A172 (cell line): ENCODE measurements at regions not wholly inside any gene's neighbourhood (a gene's known extent, or its start where the extent isn't known, plus 50 kb on each side); places are given as distances from the start of the nearest gene placed in this dataset.

Experiments used
- DNase-seq: peaks from one replicate; pipeline ENCODE4 v3.0.0-alpha.2; 2015; ENCODE audit warnings: low spot score

DNA sequence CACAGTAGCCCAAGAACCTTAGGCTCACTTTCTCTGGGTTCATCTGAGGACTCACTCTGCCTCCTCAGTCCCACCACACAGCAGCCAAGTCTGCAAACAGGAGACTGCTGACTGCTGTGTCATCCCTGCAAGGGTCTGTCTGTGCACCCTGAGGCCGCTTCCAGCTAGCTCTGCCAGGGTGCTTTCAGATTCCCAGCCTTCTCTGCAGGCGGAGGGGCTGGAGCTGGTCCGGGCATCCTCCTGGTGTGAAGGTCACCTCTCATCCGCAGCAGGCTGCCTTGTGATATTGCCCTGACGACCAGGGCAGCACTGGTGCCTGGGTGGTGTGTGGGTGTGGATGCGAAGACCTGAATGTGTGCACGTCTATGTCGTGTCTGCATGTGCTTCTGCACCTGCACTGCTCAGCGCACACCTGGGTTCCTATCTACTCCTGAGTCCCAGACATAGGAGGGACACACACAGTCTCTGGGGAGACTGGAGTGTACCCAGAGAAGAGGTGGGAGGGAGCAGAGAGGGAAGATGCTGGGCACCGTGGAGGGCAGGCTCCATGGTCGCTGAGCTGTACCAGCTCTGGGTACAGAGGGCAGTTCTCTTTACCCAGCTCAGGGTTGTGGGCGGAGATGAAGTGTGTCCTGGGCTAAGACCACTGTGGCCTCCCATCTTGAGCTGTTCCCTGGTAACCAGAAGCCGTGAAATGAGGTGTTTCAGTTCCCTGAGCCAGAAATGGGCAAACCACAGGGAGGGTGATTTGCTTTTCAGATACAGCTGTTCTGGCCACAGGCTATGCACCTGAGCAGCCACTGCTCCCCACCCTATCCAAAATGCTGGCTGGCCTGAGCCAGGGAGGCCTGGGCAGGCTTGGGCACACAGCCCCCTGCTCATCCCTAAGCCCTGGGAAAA, 160.9 kb upstream of the CSF3R start:
- no peak for DNase-seq

GRCh38 chr1:36642802-36643201, 160.1 kb upstream of the CSF3R start:
- no peak for DNase-seq

DNA sequence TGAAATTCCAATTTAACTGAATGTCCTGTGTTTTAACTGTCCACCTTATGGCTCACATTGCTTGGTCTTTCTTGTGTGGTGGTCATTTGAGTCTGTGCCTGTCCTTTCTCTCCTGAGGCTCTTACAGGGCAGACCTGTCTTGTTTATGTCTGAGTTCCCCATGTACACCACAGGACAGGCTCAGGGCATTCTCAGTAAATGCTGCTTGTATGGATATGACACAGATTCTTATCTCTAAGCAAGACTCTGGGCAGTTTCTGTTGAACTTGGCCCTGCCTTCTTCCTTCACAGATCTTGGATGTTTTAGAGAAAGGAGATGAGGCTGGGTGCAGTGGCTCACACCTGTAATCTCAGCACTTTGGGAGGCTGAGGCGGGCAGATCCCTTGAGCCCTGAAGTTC, 159.1 kb upstream of the CSF3R start:
- no peak for DNase-seq

DNA sequence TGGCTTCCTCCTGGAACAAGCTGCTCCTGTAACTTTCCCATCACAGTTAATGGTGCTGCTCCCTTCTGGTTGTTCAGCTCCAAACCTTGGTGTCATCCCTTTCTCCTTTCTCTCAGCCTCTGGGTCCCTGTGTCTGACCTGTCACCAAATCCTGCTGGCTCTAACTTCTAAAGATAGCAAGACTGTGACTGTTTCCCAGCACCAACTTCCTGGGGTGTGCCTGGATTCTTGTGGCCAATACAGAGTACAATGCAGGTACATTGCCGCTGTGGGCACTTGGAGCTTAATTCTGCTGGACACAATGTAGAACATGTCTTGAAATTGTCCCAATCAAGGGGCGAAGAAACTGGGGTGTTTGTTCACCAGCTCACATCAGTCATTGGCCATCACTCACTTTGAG, 156.7 kb upstream of the CSF3R start:
- DNase-seq, result no peak

GRCh38 chr1:36638268-36638667, 155.6 kb upstream of the CSF3R start:
- DNase-seq, result peak; percentile 19

- DNase-seq, result no peak
Measured at GRCh38 chr1:36636206-36636605, 153.5 kb upstream of the CSF3R start.

DNA sequence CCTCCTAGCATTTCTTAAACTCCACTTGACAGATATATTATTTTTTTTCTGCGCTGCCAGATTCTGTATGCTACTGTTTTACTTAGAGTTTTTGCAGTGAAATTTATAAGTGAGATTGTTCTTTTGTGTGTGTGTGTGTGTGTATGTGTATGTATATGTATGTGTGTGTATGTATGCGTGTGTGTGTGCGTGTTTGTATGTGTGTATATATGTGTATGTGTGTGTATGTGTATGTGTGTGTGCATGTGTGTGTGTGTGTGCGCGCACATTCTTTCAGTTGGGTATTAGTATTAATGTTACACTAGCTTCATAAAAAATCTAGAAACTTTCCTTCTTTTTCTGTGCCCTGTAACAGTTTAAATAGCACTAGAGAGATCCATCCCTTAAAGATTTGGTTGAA, 152.6 kb upstream of the CSF3R start:
- no peak for DNase-seq

DNA sequence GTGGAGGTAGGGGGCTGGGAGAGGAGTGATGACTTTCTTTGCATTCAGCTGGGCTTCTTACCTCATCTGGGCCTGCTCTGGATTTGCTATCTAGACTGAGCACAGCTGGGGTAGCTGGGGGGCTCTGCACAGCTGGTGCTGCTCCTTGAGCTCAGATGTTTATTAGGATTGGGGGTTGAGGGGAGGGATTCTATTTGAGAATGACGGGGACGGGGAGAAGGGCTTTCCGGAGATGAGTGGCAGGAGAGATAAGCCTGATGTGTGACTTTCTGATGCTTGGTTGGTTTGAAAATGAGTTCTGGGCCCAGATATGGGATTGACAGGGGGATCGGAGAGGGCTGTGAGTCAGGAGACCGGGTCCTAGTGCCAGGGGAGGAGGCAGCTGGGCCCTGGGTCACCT, 146.1 kb upstream of the CSF3R start:
- DNase-seq, result no peak

DNA sequence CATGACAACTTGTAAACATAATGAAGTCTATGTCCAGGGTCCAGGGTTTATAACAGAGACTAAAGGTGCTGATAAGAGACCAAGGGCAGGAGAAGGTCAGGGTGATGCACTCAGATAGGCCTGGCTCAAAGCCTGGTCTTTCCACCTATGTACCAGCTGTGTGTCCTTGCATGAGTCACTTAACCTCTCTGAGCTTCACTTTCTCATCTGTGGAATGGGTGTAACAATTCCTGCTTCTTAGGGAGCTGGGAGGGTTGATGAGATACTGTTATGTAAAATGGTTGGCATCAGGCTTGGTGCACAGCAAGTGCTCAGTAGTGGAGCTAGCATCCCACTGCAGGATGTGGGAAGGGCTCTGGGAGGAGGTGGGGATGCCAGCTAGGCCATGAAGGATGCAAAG, 143.7 kb upstream of the CSF3R start:
- no peak for DNase-seq

GRCh38 chr1:36625935-36626310, 143.2 kb upstream of the CSF3R start:
- DNase-seq, result no peak

DNA sequence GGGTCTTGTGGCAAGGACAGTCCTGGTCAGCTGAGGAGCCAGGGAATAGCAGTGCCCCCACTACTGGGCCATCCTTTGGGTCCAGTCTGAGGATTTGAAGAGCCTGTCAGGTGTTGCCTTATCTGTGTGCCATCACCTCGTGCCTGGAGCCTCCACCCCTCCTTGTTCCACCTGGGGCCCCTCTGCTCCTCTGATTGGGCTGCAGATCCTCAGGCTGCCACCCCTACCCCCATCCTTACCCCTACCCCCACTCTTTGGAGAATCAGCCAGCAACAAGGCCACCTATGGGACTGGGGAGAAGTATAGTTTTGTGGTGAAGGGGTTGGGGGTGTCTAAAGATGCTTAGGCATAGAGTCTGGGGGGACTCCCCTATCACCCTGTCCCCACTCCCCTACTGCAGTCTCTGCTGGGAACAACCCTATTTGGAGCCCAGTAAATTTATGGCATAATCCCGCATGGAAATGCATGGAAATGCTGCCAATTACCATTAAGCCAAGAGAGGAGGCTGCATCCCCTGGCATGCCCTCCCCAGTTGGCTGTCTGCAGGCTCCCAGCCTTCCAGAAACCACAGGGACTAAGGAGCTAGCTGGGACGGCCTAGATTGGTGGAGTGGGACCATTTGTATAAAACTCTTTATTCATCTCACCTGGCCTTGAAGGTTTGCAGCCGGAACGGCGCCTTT, 142.7 kb upstream of the CSF3R start:
- no peak for DNase-seq

- no peak for DNase-seq
Measured at GRCh38 chr1:36624466-36624865, 141.8 kb upstream of the CSF3R start.

DNA sequence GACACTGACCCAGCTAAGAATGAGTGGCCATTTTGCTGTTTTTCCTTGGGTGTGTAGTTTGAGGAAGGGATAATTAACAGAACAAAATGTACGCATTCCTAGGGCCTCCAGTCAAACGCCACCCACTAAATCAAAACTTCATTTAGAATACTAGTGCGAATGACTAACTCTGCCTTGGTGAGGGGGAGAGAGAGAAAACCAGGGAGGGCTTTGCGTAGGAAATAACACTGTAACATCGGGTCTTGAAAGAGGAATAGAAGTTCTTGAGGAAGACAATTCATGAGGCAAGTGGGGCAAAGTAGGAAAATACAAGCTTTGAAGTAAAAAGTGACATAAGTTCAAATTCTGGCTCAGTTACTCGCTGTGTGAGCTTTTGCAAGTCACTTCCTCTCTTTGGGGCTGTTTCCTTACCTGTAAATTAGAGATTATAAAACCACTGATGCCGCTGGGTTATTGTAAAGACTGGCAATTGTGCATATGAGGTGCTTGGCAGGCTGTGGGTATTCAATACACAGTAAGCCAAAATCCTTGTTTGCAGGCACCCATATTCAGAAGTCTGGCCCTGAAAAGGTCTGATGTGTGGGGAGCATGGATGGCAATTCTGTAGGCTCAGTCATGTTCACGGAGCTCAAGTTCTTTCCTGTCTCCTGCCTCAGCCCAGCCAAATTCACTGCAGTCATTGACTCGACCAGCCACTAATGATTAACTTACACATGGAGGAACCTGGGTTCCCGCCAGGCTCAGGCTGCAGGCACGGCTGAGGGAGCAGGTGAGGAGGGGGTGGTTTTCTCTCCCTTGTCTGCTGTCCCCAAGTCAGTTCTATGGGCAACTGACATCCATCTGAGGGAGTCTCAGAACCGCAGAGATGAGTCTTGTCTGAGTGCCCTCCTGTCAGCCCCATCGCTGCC, 140.3 kb upstream of the CSF3R start:
- DNase-seq, result no peak

DNA sequence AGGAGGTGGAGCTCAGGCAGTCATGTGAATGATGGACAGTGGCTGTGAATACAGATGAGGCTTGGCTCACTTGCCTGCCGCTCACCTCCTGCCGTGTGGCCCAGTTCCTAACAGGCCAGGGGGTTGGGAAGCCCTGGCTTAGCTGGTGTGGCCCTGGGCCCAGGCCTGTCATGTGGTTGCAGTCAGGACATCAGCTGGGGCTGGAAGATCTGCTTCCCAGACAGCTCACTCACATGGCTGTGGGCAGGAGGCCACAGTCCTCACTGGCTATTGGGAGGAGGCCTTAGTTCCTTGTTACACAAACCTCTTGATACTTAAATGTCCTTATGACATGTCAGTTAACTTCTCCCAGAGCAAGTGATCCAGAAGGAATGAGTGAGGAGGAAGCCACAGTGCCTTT, 138.8 kb upstream of the CSF3R start:
- DNase-seq, result no peak

DNA sequence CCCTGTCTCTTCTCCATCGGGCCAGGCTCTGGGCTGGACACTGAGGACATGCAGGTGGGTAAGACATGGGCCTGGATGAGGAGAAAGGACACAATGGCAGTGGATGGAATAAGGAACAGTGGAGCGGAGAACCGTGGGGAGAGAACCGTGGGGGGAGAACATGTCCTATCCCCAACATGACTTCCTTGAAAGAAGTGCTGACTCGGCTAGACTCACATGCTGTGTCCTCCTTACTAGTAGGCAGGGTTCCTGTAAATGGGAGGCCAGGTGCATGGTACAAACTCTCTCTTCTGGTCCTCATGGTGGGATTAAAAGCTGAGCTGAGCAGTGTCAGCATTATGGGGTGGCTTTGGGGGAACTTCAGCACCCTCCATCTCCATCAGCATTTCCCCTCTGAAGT, 137.4 kb upstream of the CSF3R start:
- no peak for DNase-seq

DNA sequence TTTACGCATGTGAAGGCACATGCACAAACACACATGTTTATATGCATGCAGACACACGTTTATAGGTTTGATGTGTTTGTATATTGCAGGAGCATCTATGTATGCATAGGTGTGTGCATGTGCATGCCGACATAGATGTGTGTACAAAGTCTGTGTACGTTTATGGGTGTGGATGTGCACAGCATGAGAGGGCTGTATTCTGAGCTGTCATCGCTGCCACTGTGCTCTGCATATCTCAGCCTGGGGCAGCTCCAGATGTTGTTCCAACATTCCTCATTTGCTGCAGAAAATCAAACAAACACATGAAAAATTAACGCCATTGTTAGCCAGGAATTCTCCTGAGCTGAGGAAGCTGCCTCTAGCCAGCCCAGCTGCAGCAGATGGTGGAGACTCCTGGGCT, 132.3 kb upstream of the CSF3R start:
- DNase-seq, result no peak

- DNase-seq, result no peak
Measured at GRCh38 chr1:36614571-36614970, 131.9 kb upstream of the CSF3R start.

- DNase-seq, result no peak
Measured at GRCh38 chr1:36613721-36614120, 131.0 kb upstream of the CSF3R start.

GRCh38 chr1:36612881-36613280, 130.2 kb upstream of the CSF3R start:
- no peak for DNase-seq

GRCh38 chr1:36612121-36612520, 129.4 kb upstream of the CSF3R start:
- no peak for DNase-seq

DNA sequence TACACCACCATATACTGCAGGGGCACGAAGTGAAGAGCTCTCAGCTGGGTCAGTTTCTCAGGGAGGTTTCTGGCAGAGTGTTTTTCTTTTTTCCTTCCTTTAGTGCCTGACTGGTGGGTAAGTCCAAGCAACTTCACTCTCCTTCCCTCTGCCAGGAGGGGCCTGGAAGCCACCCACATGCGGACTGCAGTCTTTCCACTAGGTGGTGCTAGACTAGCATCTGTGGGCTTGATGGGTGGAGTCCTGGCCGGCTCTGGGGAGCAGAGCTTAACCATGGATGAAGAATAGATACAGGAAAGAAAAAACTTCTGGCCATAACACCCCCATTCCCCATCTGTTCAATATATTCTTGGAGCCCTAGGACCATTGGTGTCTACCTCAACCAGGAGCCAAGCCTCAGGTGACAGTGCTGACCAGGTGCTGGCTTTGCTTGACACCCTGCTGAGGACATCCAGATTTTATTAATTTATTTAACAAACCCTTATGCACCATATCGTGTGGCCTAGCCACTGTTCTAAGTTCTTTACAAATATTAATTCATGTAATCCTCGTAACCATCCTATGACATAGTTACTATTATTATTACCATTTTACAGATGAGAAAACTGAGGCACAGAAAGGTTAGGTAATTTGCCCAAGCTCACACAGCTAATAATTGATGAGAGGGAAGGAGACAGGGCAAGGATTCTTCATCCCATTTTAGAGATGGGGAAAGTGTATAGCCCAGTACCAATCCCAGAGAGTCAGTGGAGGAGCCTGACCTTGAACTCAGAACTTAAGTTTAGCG, 126.7 kb upstream of the CSF3R start:
- DNase-seq, result peak; percentile 49

DNA sequence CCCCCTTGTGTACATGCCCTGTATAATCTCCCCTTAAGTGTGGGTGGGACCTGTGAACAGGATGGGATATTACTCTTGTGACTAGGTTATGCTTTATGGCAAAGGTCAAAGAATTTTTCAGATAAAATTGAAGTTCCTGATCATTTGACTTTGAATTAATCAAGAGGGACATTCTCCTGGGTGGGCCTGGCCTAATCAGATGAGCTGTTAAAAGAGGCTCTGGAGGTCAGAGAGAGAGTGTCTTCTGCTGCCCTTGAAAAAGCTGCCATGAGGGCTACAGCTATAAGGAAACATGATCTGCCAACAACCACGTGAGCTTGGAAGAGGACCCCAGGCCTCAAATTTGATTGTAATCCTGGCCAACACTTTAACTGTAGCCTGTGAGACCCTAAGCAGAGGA, 125.6 kb upstream of the CSF3R start:
- DNase-seq, result no peak
